K562 (cell line): ENCODE measurements at regions not wholly inside any gene's neighbourhood (a gene's known extent, or its start where the extent isn't known, plus 50 kb on each side); places are given as distances from the start of the nearest gene placed in this dataset.

Experiments
- ATAC-seq: fragments of 200-7000 bp; cut with Tn5 transposase; 3 replicates; pipeline ENCODE4 v1.9.1; 2020; ENCODE audit warnings: moderate library complexity
- BruUV-seq: library from RNA; stranded (reverse); fragments of 400-500 nt; replicated peaks from 2 replicates; lab custom pipeline; 2021; lab: Mats Ljungman, UMichigan
- CTCF ChIA-PET: fragments of 300-600 bp; formaldehyde crosslinking; extraction: SDS; loops from one replicate; lab custom pipeline; 2021; ENCODE audit warnings: low intra/inter-chr PET ratio; lab: Yijun Ruan, JAX
- POLR2A ChIA-PET: fragments of 300-600, 350-650 bp; sonication (Branson Sonifier 250); formaldehyde crosslinking; extraction: SDS; loops from one replicate; lab custom pipeline; 2021; ENCODE audit warnings: antibody characterized with exemption, inconsistent platforms; lab: Yijun Ruan, JAX
- DNase-seq, 4 experiments: peaks; one replicate each; pipeline versions ENCODE4 v3.0.0 to v3.0.0-alpha.2; 2011 to 2018; ENCODE audit warnings: low spot score in 3 of 4, mixed read lengths in 3 of 4; ENCODE audit errors: extremely low read depth in 1 of 4
- FAIRE-seq: peaks from 2 replicates; lab custom pipeline; 2011; peaks lifted over from hg19 to GRCh38; lab: Jason Lieb, UNC
- H2AFZ ChIP-seq: 2 replicates; pipeline ENCODE4 v1.6.0; 2011; ENCODE audit warnings: low read depth, low read length, control low read depth, inconsistent platforms
- H3K27ac ChIP-seq: fragments of 200-600 bp; 3 replicates; pipeline ENCODE4 v1.8.0; 2011; ENCODE audit warnings: low read depth, mild to moderate bottlenecking, control low read depth, inconsistent platforms, low read length, moderate library complexity, mixed read lengths; ENCODE audit errors: extremely low read depth
- H3K27me3 ChIP-seq, 2 experiments: fragments of 300-600 bp in 1 of 2; 2 replicates in 1 of 2; 3 replicates in 1 of 2; pipeline versions ENCODE4 v1.6.0 to v1.8.0; 2011; ENCODE audit warnings: inconsistent platforms in 2 of 2, low read length in 2 of 2, mild to moderate bottlenecking in 1 of 2, mixed read lengths in 1 of 2, moderate library complexity in 1 of 2; ENCODE audit not compliant: control insufficient read depth in 2 of 2, insufficient read depth in 2 of 2
- H3K36me3 ChIP-seq: fragments of 300-600 bp; 3 replicates; pipeline ENCODE4 v1.8.0; 2011; ENCODE audit warnings: mild to moderate bottlenecking, low read length, inconsistent platforms; ENCODE audit not compliant: control insufficient read depth, insufficient read depth
- H3K4me1 ChIP-seq, 2 experiments: fragments of 200-600 bp in 1 of 2; replicated peaks in 1 of 2; 2 replicates in 1 of 2; 3 replicates in 1 of 2; pipeline versions ENCODE4 v1.5.1 to v1.8.0; 2011; ENCODE audit warnings: inconsistent platforms in 2 of 2, low read length in 2 of 2, mild to moderate bottlenecking in 1 of 2, mixed read lengths in 1 of 2, moderate library complexity in 1 of 2; ENCODE audit not compliant: control insufficient read depth in 2 of 2, insufficient read depth in 2 of 2
- H3K4me2 ChIP-seq: 2 replicates; pipeline ENCODE4 v1.6.1; 2011; ENCODE audit warnings: low read length, control low read depth, inconsistent platforms, mixed read lengths; ENCODE audit not compliant: insufficient read depth
- H3K4me3 ChIP-seq: fragments of 200-600 bp; sonication (generic), shearing (Covaris generic); 2 replicates; pipeline ENCODE4 v1.5.1; 2016; ENCODE audit warnings: control low read depth, inconsistent platforms
- H3K79me2 ChIP-seq: fragments of 200-600 bp; 3 replicates; pipeline ENCODE4 v1.8.0; 2011; ENCODE audit warnings: low read length, inconsistent platforms; ENCODE audit not compliant: control insufficient read depth, insufficient read depth
- H3K9ac ChIP-seq, 2 experiments: 2 replicates each; pipeline versions ENCODE4 v1.6.0 to v1.6.1; 2011; ENCODE audit warnings: low read depth in 2 of 2, low read length in 2 of 2, control low read depth in 1 of 2, inconsistent platforms in 1 of 2, mild to moderate bottlenecking in 1 of 2, mixed read lengths in 1 of 2; ENCODE audit not compliant: insufficient read depth in 1 of 2
- H3K9me1 ChIP-seq: one replicate; pipeline ENCODE4 v1.6.0; 2011; ENCODE audit warnings: inconsistent platforms, mild to moderate bottlenecking, low read length, moderate library complexity; ENCODE audit not compliant: control insufficient read depth, insufficient read depth
- H3K9me3 ChIP-seq: replicated peaks from 2 replicates; pipeline ENCODE4 v1.5.1; 2011; ENCODE audit warnings: low read depth, low read length, inconsistent platforms; ENCODE audit not compliant: control insufficient read depth, insufficient read depth
- H4K20me1 ChIP-seq: replicated peaks from 2 replicates; pipeline ENCODE4 v1.6.1; 2011; ENCODE audit warnings: low read length, inconsistent platforms, mixed read lengths; ENCODE audit not compliant: control insufficient read depth, insufficient read depth
- AFF1 ChIP-seq, 2 experiments: fragments of 450-650 bp; IDR thresholded peaks; 2 replicates each; pipeline ENCODE4 v1.6.1; 2018; ENCODE audit warnings: mild to moderate bottlenecking in 2 of 2, low read depth in 1 of 2; ENCODE audit not compliant: partially characterized antibody in 2 of 2
- E2F8 ChIP-seq: fragments of 450-650 bp; IDR thresholded peaks from 2 replicates; pipeline ENCODE4 v1.7.1; 2018; ENCODE audit warnings: mild to moderate bottlenecking, low read depth; ENCODE audit not compliant: partially characterized antibody
- LCOR ChIP-seq: sonication (generic); formaldehyde crosslinking; IDR thresholded peaks from 2 replicates; pipeline ENCODE4 v1.8.0; 2022; ENCODE audit warnings: mild to moderate bottlenecking, missing genetic modification reagents
- PHB2 ChIP-seq: fragments of 450-650 bp; IDR thresholded peaks from 2 replicates; pipeline ENCODE4 v1.6.1; 2017; ENCODE audit warnings: low read depth
- PML ChIP-seq: IDR thresholded peaks from 2 replicates; pipeline ENCODE4 v1.6.1; 2012; ENCODE audit warnings: low read length, inconsistent platforms
- POU5F1 ChIP-seq: fragments of 150-350 bp; IDR thresholded peaks from 2 replicates; pipeline ENCODE4 v1.6.1; 2014; ENCODE audit warnings: borderline replicate concordance, low read length, low read depth, mild to moderate bottlenecking; ENCODE audit not compliant: partially characterized antibody
- THRAP3 ChIP-seq: fragments of 450-650 bp; IDR thresholded peaks from 2 replicates; pipeline ENCODE4 v1.6.1; 2016; ENCODE audit warnings: mild to moderate bottlenecking, inconsistent platforms, borderline replicate concordance
- whole genome bisulfite sequencing: fragments of 100-300 bp; shearing (Covaris generic); methylation state at CpG from one replicate; pipeline ENCODE4 v1.1.6; 2016; ENCODE audit warnings: low coverage, mixed read lengths; ENCODE audit not compliant: insufficient coverage; ENCODE audit errors: missing lambda C conversion rate; 5-methylcytosine and 5-hydroxymethylcytosine counted together
- in situ Hi-C: fragments of 300-500 bp; cut with MboI; formaldehyde crosslinking; loops from 4 replicates; pipeline ENCODE4 v1.15.0; 2018; ENCODE audit warnings: inconsistent platforms, mixed read lengths
- intact Hi-C: fragments of 100-400 bp; cut with micrococcal nuclease; formaldehyde crosslinking; loops from 2 replicates; pipeline ENCODE4 v1.14.2; 2022

- H3K4me1 ChIP-seq, result no peaks in the 10 kb centered on the region
- FAIRE-seq, result no peak
- in situ Hi-C loops (no loop called here), intact Hi-C loops (no loop called here)
- H4K20me1 ChIP-seq, result no peaks in the 10 kb centered on the region
- BruUV-seq, result no TSS peak
- no peak overlapping the region for H3K4me3 ChIP-seq
- no peak overlapping the region for H2AFZ ChIP-seq
- H3K36me3 ChIP-seq, result no peaks in the 10 kb centered on the region
- no peak overlapping the region for H3K9ac ChIP-seq
- ChIA-PET POLR2A (no interaction called here), CTCF (no interaction called here)
- H3K4me2 ChIP-seq, result no peak overlapping the region
- no peaks in the 10 kb centered on the region; the same call in 1 of the 2 replicates for H3K9me3 ChIP-seq
- DNase-seq, result no peak
- 0% methylated on average over 2 of the region's 2 CpGs for WGBS
- ATAC-seq, result no peak
- H3K9me1 ChIP-seq, result no peaks in the 10 kb centered on the region
- H3K27ac ChIP-seq, result no peak overlapping the region
- no peaks in the 10 kb centered on the region for H3K79me2 ChIP-seq
- no peaks in the 10 kb centered on the region for H3K27me3 ChIP-seq
- TF ChIP-seq E2F8 (no peak), POU5F1 (no peak), AFF1 (IDR thresholded peaks at IDR 0.05; ENCODE audit: low read depth in 1 of 2, partially characterized antibody in 2 of 2) (no peak), LCOR (CRISPR knock-in tag) (no peak), THRAP3 (no peak), PHB2 (no peak), PML (no peak)
Measured at GRCh38 chr2:146806364-146807005, 1038.3 kb upstream of the ACVR2A start.
